Epithelial cell of esophagus (primary cell): ENCODE measurements at regions not wholly inside any gene's neighbourhood (a gene's known extent, or its start where the extent isn't known, plus 50 kb on each side); places are given as distances from the start of the nearest gene placed in this dataset.

Experiments
- DNase-seq: peaks from one replicate; pipeline ENCODE4 v3.0.0; 2010; ENCODE audit warnings: low read depth
- H3K4me3 ChIP-seq: 2 replicates; pipeline ENCODE4 v1.5.1; 2011; ENCODE audit warnings: mild to moderate bottlenecking, low read length, control low read depth
- CTCF ChIP-seq: IDR thresholded peaks from 2 replicates; pipeline ENCODE4 v1.5.1; 2011; ENCODE audit warnings: low read depth, mild to moderate bottlenecking, low read length, control low read depth, inconsistent platforms; ENCODE audit not compliant: insufficient read depth; ENCODE audit errors: missing control alignments

GRCh38 chr3:24915639-24916038 lies 421.0 kb upstream of the THRB start:
- DNase-seq, result no peak
- H3K4me3 ChIP-seq, result no peak overlapping the region
- TF ChIP-seq CTCF, result no peak

GRCh38 chr3:24917908-24918307 lies 423.3 kb upstream of the THRB start:
- H3K4me3 ChIP-seq, result no peak overlapping the region
- DNase-seq, result no peak
- TF ChIP-seq CTCF, result no peak

- no peak for TF ChIP-seq CTCF
- no peak overlapping the region for H3K4me3 ChIP-seq
- peak; percentile 3 for DNase-seq
Measured at GRCh38 chr3:24923570-24923969, 428.9 kb upstream of the THRB start.

GRCh38 chr3:24929521-24929920 lies 434.9 kb upstream of the THRB start:
- no peak overlapping the region for H3K4me3 ChIP-seq
- DNase-seq, result no peak
- no peak for TF ChIP-seq CTCF

- TF ChIP-seq CTCF, result no peak
- DNase-seq, result no peak
- no peak overlapping the region for H3K4me3 ChIP-seq
Measured at GRCh38 chr3:24933401-24933800, 438.8 kb upstream of the THRB start.

- DNase-seq, result no peak
- H3K4me3 ChIP-seq, result no peak overlapping the region
- TF ChIP-seq CTCF, result no peak
Measured at GRCh38 chr3:24936574-24936973, 441.9 kb upstream of the THRB start.

- TF ChIP-seq CTCF, result no peak
- no peak for DNase-seq
- H3K4me3 ChIP-seq, result no peak overlapping the region
Measured at GRCh38 chr3:24937228-24937627, 442.6 kb upstream of the THRB start.
